NCI-H1694 treated with DMSO at 0.1 percent for 48 hours (cell line): ENCODE measurements at regions not wholly inside any gene's neighbourhood (a gene's known extent, or its start where the extent isn't known, plus 50 kb on each side); places are given as distances from the start of the nearest gene placed in this dataset.

Experiments
- DNase-seq: peaks from one replicate; lab custom pipeline; 2025; lab: John Stamatoyannopoulos, UW

DNA sequence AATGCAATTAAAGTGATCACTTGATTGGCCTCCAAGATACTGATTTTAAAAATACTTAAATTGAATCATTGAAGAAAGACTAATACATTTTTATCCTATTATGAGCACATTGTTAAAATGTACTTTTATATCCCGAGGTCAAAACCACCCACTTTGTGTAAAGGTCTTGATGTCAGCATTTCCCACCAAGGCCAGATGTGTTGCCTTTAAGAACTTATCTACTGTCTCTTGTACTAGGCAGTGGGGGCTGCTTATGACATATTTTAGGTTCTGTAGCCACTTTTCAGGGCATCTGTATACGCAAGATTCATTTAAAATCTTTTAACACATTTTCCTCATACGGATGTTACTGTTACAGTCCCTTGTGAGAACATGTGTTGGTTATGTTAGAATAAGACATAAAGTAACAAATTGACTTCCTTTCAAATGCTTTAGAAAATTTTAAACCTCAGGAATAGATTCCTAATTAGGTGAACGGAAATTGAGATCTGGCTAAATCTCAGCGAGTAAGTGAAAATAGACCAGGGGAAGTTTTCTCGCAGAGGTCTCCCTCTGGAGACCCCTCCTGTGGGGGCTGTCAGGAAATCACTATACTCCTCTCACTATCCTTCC, 456.2 kb downstream of the ADAMTS20 start:
- DNase-seq = no peak

DNA sequence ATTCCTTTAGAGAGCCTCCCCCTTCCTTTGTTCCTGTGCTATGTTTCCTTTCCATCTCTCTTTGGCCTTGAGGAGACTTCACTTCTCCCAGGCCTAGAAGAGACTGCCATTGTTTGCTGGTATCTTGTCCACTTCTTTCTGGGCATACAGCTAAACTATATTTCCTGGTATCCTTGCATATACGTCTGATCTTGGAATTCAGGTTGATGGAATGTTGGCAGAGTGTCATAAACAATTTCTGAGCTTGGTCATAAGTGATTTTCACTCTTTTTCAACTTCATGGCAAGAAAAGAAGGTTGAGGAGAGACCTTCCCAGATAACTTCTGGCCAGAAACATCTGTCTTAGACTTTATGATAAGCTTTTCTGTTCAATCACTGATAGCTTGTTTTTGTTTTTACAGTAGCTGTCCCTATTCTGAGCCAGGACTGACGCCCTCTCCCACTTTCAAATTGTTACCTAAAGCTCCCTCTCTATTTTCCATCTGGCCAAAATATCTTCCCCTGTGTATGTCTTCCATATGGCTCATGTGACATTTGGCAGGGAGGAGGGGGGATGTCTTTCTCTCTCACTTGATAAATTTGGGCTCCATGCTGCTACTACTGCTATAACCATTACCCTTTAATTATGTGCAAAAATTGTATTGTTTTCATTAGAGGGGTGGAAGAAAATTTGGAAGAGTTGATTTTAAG, 457.0 kb downstream of the ADAMTS20 start:
- no peak for DNase-seq

DNA sequence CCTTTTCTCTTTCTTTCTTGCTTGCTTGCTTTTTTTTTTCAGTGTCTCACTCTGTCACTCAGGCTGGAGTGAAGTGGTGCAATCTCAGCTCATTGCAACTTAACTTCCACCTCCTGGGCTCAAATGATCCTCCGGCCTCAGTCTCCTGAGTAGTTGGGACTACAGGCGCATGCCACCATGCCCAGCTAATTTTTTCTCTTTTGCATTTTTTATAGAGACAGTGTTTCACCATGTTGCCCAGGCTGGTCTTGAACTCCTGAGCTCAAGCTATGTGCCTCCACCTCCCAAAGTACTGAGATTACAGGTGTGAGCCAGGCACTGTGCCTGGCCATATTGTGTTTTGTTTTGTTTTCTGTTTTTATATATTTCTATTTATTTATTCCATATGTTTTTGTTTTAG, 461.0 kb downstream of the ADAMTS20 start:
- no peak for DNase-seq

DNA sequence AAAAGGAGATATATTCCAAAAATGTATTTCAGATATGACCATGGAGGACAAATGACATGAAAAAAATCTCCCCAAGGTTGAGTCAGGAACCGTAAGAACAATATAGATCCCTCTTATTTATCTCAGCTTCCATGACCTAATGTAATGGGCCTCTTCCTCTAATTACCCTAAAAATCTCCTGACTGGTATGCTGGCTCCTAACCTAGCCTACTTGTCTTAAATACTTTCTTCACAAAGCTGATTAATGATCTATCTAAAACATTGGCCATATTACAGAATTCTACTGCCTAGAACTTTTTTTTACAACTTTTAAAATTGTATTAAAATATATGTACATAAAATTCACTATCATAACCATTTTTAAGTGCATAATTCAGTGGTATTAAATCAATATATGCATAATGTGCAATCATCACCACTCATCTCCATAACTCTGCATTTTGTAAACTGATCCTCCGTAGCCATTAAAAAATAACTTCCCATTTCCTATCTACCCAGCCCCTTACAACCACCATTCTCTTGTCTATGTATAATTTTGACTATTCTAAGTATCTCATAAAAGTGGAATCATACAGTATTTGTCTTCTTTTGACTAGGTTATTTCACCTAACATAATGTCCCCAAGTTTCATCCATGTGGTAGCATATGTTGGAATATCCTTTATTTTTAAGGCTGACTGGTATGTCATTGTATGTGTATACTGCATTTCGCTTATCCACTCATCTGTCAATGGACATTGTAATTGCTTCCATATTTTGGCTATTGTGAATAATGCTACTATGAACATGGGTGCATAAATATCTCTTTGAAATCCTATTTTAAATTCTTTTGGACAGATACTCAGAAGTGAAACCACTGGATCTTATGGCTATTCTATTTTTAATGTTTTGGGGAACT, 464.6 kb downstream of the ADAMTS20 start:
- DNase-seq = no peak

DNA sequence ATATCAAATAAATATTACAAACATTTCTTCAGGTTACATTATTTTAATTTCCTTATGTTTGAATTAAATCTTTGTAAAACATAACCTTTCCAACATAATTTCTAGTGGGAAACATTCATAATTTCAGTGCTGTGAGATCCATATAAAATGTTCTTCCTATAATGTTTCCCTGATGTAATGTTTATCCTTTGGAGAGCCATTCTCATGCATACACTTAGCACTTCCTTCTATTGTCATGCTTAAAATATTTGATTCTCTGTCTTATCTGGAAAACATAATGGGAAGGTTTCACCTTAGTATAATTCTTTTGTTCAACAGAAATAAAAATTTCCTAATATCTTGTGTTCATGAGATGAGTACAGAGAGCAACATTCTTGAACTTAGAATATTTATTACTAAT, 472.5 kb downstream of the ADAMTS20 start:
- no peak for DNase-seq

DNA sequence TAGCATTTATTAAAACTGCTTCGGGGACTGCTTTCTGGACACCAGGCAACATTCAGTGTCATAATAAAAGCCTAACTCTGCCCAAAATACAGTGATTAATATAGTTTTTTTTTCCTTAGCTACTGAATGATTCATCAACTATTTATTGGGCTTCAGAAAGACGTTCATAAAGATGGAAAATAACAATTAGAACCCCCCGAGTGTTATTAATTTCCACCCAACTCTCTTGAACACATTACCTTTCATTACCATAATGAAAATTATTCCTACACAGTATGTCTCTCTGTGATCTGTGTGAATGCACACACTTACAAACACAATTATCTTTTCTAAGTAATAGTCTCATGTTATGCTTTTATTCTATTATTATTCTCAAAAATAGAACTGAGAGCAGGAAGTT, 473.0 kb downstream of the ADAMTS20 start:
- DNase-seq = no peak

DNA sequence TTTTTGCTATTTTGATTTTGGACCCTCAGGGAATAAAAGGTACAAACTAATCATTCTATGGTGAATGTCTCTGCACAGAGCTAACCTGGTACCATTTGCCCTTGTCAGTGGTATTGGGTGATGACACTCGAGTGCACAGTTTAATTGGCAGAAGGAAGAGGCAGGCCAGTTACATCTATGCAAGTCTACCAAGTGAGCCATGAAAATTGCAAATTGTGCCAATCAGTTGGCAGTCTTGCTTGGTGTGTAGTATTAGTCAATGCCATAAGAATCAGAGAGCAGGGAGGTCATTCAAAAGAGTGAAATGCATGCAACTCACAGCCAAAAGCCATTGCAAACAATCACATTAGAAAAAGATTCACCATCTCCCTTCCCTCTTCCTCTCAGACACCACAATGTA, 479.6 kb downstream of the ADAMTS20 start:
- DNase-seq = no peak

DNA sequence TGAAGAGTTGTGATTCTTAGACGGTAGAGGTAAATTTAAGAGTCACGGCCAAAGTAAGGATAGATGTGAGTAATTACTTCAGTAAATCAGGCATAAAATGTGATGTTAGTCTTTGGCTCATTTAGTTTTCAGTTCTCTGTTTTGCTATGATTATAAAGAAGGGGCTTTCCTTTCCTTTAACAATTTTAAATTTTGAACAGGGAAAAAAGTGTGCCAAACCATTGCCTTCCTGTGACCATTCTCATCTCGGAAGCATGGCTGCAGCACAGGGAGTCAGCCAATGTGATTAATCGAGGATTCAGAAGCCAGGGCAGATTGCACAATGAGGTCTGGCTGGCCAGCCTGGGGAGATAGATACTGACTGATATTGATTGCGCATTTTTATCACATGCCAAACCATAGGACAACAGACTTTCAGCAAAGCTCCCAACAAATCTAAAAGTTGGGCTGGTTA, 480.2 kb upstream of the PRICKLE1 start:
- DNase-seq = no peak

DNA sequence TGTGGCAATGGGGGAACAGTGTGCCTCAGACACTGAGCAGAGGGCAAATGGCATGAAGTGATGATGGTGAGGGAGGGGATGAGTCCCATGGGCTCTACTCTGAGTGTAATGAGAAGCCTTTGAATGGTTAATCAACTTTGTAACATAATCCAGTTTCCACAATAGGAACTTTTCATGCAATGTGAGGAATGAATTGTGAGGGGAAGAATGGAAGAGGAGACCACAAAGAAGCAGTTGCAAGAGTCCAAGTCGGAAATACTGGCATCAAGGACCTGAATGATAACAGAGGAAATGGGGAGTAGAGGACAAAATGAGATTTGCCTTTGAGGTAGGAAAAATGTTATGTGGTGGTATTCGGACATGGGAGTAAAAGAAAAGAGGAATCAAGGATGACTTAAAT, 476.9 kb upstream of the PRICKLE1 start:
- no peak for DNase-seq

DNA sequence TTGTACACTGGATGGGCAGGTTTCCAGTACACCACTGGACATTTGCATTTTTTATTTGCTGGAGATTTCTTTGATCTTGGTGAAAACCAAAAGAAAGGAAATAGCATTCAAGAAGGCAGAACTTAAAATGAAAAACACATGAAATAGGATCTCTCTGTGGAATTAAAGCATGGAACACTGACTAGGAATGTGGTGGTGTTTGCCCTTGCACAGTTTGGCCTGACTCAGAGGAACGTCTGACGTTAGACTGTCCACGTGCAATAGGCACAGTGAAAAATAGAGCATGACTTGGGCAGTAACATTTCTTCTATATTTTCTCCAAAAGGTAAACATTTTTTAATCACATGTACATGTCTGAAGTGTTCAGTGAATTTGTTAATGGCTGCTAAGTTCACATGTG, 474.1 kb upstream of the PRICKLE1 start:
- DNase-seq = no peak

DNA sequence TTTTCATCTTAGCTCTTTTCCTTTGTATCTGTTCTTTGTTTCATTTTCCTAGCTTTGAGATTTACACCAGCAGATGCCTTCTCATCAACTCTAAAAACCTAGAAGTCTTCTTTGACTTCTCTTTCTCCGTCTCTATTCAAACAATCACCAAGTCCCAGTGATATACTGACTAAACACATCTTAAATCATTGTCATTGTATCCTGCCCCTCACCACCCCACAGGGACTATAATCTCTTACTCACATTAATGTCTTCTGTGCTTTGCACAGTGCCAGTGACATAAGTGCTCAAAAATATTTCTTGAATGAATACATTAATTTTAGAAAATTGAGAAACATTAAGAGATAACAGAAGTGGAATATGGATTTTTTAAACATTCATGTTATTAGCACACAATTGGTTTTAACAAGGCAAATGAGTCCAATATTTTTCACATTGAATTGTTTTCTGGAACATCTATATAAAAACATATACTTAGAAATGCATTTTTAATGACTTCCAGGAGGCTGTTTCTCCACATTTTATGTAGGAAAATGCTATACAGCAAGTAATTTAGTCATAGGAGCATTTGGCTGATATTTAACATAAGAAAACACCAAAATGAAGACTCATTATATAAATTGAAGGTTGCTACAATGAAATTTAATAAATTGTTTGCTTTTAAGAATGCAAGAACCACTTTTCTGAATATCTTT, 472.8 kb upstream of the PRICKLE1 start:
- no peak for DNase-seq

DNA sequence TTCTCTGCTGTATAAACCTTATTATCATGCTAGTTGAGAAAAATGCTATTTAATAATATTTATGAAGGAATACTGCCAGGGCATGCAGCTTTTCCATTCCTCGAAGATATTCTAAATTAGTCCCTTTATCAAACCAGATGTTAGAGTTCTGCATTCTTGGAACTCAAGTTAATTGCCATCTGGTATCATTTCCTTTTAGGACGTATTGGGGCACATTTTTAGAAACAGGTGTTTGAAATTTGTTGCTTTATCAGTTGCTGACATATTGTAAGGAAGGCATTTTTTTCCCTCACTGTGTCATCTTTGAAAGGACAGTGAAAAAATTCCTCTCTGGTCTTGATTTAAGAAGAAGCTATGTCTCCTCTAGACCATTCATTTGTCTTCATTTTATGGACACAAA, 471.2 kb upstream of the PRICKLE1 start:
- DNase-seq = no peak

DNA sequence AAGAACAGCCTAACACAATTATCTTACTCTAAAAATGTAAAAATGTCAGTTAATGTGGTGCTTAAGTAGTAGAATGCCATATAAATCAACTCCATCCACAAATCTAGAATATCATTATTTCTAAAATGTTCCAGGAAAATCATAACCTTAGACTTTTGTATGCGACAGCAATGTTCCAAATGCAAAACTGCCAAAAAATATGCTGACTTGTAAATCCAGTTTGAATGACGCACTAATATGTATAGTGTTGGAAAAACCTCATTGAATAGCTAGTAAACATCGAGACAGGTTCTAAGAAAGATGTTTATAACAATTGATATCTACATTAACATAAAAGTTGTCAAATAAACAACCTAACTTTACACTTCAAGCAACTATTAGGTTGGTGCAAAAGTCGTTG, 469.1 kb upstream of the PRICKLE1 start:
- no peak for DNase-seq

DNA sequence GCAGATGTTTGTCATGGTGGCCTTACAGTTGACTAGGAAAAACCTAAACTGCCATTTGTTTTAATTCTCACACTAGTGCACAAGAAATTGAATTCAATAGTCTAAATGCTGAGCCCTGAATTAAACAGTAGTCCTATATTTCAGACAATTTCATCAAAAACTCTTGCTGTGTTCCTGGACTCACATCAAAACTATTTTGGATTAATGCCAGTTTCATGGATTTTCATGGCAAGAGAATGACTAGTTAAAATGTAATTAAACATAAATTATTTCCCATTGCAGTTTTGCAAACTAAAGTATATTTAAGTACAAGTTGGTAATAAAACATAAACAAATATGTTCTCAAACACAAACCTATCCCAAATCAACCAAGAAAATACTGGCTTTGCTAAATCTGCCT, 468.0 kb upstream of the PRICKLE1 start:
- DNase-seq = no peak

DNA sequence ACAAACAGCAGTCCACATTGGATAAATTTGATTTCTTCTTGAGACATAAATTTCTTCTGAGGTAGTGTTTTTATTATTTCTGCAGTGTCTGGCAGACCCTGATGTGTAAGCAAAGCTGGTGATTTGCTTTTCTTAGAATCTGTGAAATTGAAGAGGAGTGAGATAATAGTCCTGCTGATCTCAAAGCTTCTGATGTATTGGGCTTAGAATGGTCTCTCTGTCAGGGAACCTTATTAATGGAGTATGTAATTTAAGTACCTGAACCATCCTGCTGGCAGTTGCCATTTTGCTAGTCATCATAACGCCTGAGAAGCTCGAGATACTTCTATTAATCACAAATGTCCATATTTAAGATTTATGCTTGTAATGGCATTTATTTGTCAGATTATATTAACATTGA, 464.5 kb upstream of the PRICKLE1 start:
- no peak for DNase-seq

DNA sequence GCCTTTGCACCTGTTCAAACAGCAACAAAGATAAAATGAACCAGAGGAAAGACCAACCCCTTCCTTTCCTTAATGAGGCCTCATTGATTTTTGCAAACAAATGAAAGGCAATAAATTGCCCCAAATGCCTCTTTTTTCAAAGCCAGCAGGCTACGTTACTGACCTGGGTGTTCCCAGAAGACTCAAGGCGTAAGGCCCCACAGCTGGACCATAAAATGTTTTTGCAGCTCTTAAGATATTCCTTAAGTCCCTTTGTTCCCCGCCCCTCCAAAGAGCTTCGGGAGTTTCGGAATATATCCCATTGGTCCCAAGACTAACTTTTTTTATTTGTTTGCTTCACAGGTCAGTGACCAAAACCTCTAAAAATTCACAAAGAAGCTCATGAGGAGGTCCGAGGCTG, 462.9 kb upstream of the PRICKLE1 start:
- DNase-seq = no peak

DNA sequence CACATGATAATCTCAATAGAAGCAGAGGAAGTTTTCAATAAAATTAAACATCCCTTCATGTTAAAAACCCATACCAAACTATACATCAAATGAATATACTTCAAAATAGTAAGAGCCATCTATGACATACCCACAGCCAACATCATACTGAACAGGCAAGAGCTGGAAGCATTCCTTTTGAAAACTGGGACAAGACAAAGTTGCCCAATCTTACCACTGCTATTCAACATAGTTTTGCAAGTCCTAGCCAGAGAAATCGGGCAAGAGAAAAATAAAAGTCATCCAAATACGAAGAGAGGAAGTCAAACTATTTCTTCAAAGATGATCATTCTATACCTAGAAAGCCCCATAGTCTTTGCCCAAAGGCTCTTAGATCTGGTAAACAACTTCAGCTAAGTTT, 454.7 kb upstream of the PRICKLE1 start:
- no peak for DNase-seq

DNA sequence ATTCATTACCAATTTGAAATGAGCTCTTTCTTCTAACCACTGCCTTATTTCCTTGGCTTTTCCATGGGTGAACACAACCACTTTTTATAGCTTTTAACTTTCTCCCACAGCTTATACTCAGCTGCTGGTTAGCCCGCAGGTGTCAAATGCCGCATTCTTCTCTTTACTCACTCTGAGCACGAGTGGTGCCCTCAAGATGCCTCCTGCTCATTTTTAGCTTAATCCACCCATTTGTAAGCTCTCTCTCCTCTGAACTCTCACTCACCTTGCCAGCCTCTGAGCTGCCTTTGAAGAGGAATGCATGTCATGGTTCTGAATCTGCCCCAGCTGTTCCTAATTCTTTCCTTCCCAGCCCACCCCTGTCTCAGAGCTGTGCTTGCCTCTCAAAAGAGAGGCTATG, 449.4 kb upstream of the PRICKLE1 start:
- no peak for DNase-seq

DNA sequence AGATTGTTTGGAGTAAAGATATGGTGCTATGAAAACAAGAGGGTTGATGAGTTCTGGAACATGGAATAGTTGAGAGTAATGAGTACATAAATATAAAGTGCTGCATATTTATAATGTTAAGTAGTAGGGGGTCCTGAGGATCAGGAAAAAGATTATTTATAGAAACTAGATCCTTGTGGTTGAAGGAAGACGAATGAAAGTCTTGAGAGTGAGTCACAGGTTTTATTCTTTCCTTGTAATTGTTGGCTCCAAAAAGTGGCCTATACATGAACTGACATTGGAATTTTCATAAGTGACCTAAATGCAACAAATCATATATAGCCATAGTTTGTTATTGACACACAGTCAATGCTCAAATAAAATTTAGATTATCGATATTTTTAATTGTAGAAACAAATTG, 440.4 kb upstream of the PRICKLE1 start:
- DNase-seq = no peak

DNA sequence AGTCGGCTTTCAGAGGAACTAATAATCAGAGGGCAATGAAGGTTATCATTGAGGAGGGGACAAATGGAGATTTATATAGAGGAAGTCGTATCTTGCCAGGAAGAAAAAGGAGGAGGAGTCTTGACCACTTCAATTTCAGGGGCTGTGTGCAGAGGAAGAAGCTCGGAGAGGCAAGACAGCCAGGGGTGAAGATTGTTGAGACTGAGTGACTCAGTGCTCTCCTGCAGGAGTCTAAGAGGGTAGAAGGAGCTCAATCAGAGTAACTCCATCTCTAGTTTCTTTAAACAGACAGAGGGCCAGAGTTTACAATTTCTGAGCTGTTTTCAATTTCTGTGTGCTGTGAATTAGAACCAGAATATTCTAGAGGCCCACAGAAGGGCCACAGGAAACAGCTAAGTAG, 439.3 kb upstream of the PRICKLE1 start:
- DNase-seq = no peak

DNA sequence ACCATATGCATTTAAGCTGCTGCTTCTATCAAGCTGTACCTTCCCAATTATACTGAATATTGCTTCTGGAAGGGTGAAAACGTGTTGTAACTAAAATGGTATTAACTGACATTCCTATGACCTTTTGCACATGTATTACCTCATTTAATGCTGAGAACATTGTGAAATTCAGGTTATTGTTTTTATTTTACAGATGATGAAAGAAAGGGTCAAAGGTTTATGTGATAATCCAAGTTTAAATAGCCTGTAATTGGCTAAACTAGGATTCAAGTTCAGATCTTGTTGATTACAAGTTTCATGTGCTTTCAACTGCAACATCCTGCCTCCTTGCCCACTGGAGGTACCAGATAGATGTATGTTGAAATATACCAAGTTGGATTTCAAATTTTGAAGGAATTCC, 433.3 kb upstream of the PRICKLE1 start:
- no peak for DNase-seq

DNA sequence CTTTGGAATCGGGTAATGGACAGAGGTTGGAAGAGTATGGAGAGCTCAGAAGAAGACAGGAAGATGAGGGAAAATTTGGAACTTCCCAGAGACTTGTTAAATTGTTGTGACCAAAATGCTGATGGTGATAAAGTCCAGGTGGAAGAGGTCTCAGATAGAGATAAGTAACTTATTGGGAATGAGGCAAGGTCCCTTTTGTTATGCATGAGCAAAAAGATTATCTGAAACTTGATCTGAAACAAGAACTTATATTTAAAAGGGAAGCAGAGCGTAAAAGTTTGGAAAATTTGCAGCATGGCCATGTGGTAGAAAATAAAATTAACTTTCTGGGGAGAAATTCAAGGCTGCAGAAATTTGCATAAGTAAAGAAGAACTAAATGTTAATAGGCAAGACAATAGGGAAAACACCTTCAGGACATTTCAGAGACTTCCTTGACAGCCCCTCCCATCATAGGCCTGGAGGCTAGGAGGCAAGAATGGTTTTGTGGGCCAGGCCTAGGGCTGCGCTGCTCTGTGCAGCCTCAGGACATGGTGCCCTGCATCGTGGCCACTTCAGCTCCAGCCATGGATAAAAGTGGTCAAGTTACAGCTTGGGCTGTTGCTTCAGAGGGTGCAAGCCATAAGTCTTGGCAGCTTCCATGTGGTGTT, 425.7 kb upstream of the PRICKLE1 start:
- no peak for DNase-seq
